Neuronal stem cell (in vitro differentiated cells): ENCODE measurements at regions not wholly inside any gene's neighbourhood (a gene's known extent, or its start where the extent isn't known, plus 50 kb on each side); places are given as distances from the start of the nearest gene placed in this dataset.
A peak's percentile ranks its signal among the peaks of the same experiment; 100 is the strongest.

ENCODE experiments used
- DNase-seq: peaks from one replicate; pipeline ENCODE4 v3.0.0-alpha.2; 2013; ENCODE audit warnings: low spot score
- H2AFZ ChIP-seq: one replicate; pipeline ENCODE4 v1.6.1; 2013; ENCODE audit warnings: mild to moderate bottlenecking, low read length, inconsistent platforms
- H2AK5ac ChIP-seq: 2 replicates; pipeline ENCODE4 v1.6.1; 2013; ENCODE audit warnings: low read depth, mild to moderate bottlenecking, inconsistent platforms, low read length, moderate library complexity, mixed read lengths
- H2BK120ac ChIP-seq: 2 replicates; pipeline ENCODE4 v1.6.1; 2013; ENCODE audit warnings: low read depth, mild to moderate bottlenecking, inconsistent platforms, low read length, moderate library complexity, mixed read lengths
- H2BK12ac ChIP-seq: one replicate; pipeline ENCODE4 v1.6.1; 2013; ENCODE audit warnings: low read length, inconsistent platforms
- H2BK15ac ChIP-seq: 2 replicates; pipeline ENCODE4 v1.6.1; 2013; ENCODE audit warnings: mild to moderate bottlenecking, low read length, inconsistent platforms, mixed read lengths
- H2BK5ac ChIP-seq: one replicate; pipeline ENCODE4 v1.6.1; 2013; ENCODE audit warnings: inconsistent platforms, mild to moderate bottlenecking, low read length, moderate library complexity
- H3K14ac ChIP-seq: one replicate; pipeline ENCODE4 v1.6.1; 2013; ENCODE audit warnings: low read length, inconsistent platforms
- H3K18ac ChIP-seq: 2 replicates; pipeline ENCODE4 v1.6.1; 2013; ENCODE audit warnings: low read length, inconsistent platforms
- H3K23ac ChIP-seq: 2 replicates; pipeline ENCODE4 v1.6.1; 2013; ENCODE audit warnings: low read depth, mild to moderate bottlenecking, mixed read lengths, low read length, inconsistent platforms; ENCODE audit not compliant: poor library complexity
- H3K27ac ChIP-seq: replicated peaks from 3 replicates; pipeline ENCODE4 v1.5.1; 2013; ENCODE audit warnings: low read length, inconsistent platforms
- H3K27me3 ChIP-seq, 3 experiments: 2 replicates each; pipeline ENCODE4 v1.6.1; 2013; ENCODE audit warnings: low read length in 3 of 3, mild to moderate bottlenecking in 2 of 3, inconsistent platforms in 1 of 3, low read depth in 1 of 3, mixed read lengths in 1 of 3, moderate library complexity in 1 of 3; ENCODE audit not compliant: control insufficient read depth in 3 of 3, insufficient read depth in 3 of 3
- H3K36me3 ChIP-seq, 2 donors: replicated peaks in 1 of 2; 2 replicates each; pipeline ENCODE4 v1.6.1; 2013; ENCODE audit warnings: low read length in 2 of 2; ENCODE audit not compliant: control insufficient read depth in 2 of 2, insufficient read depth in 2 of 2
- H3K4ac ChIP-seq: 2 replicates; pipeline ENCODE4 v1.6.1; 2013; ENCODE audit warnings: inconsistent platforms, mild to moderate bottlenecking, low read length, moderate library complexity
- H3K4me1 ChIP-seq, 2 donors: 1 replicate in 1 of 2; 2 replicates in 1 of 2; pipeline ENCODE4 v1.6.1; 2013; ENCODE audit warnings: low read length in 2 of 2, low read depth in 1 of 2; ENCODE audit not compliant: control insufficient read depth in 2 of 2, insufficient read depth in 1 of 2
- H3K4me2 ChIP-seq: one replicate; pipeline ENCODE4 v1.6.1; 2013; ENCODE audit warnings: mild to moderate bottlenecking, low read length, inconsistent platforms; ENCODE audit not compliant: insufficient read depth, poor library complexity, severe bottlenecking
- H3K4me3 ChIP-seq, 2 donors: 2 replicates each; pipeline ENCODE4 v1.5.1; 2013; ENCODE audit warnings: low read length in 2 of 2, mild to moderate bottlenecking in 2 of 2, inconsistent platforms in 1 of 2, moderate library complexity in 1 of 2
- H3K79me1 ChIP-seq: one replicate; pipeline ENCODE4 v1.6.1; 2013; ENCODE audit warnings: low read depth, mild to moderate bottlenecking, inconsistent platforms, low read length, moderate library complexity
- H3K9ac ChIP-seq: one replicate; pipeline ENCODE4 v1.6.1; 2013; ENCODE audit warnings: mild to moderate bottlenecking, low read depth, low read length, inconsistent platforms; ENCODE audit not compliant: poor library complexity
- H3K9me3 ChIP-seq, 2 donors: replicated peaks in 1 of 2; 2 replicates each; pipeline versions ENCODE3 to v1.6.1; 2013; ENCODE audit warnings: low read length in 2 of 2, mild to moderate bottlenecking in 2 of 2, inconsistent platforms in 1 of 2, low read depth in 1 of 2, mixed read lengths in 1 of 2, moderate library complexity in 1 of 2; ENCODE audit not compliant: control insufficient read depth in 2 of 2, insufficient read depth in 1 of 2
- H4K8ac ChIP-seq: one replicate; pipeline ENCODE4 v1.6.1; 2013; ENCODE audit warnings: low read depth, mild to moderate bottlenecking, inconsistent platforms, low read length, moderate library complexity
- H4K91ac ChIP-seq: one replicate; pipeline ENCODE4 v1.6.1; 2013; ENCODE audit warnings: low read length, low read depth, mild to moderate bottlenecking, inconsistent platforms; ENCODE audit not compliant: poor library complexity
- WGBS, 2 donors: extraction: QIAGEN DNeasy Blood & Tissue Kit; methylation state at CpG; one replicate each; pipeline ENCODE4 v1.1.7; 2013; ENCODE audit warnings: missing lambda C conversion rate in 2 of 2, mixed read lengths in 1 of 2; ENCODE audit not compliant: insufficient read length in 2 of 2, insufficient replicate concordance in 1 of 2; ENCODE audit errors: extremely low coverage in 2 of 2; 5-methylcytosine and 5-hydroxymethylcytosine counted together

DNA sequence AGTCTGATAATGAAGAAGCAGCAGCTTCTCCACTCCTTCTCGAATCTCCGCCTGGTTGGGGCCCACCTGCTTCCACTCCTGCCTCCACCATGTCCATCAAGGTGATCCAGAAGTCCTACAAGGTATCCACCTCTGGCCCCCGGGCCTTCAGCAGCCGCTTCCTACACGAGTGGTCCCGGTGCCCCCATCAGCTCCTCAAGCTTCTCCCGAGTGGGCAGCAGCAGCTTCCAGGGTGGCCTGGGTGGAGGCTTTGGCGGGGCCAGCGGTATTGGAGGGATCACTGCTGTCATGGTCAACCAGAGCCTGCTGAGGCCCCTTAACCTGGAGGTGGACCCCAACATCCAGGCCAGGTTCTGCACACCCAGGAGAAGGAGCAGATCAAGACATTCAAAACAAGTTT is 381.0 kb upstream of the USP15 start:
- Histone ChIP-seq H3K9ac (no peak overlapping the region), H2AK5ac (no peak overlapping the region), H3K4ac (no peak overlapping the region), H2BK5ac (no peak overlapping the region), H2BK120ac (no peak overlapping the region), H3K23ac (peak overlapping the region; percentile 55), H2AFZ (no peak overlapping the region), H3K9me3 (no peaks in the 10 kb centered on the region), H4K8ac (no peak overlapping the region), H3K18ac (no peak overlapping the region), H2BK12ac (no peak overlapping the region), H4K91ac (no peak overlapping the region), H3K14ac (no peak overlapping the region), H3K79me1 (no peaks in the 10 kb centered on the region), H3K4me1 (no peaks in the 10 kb centered on the region), H3K4me3 (no peak overlapping the region), H2BK15ac (no peak overlapping the region), H3K27me3 (no peaks in the 10 kb centered on the region), H3K27ac (no peak overlapping the region), H3K4me2 (no peak overlapping the region), H3K36me3 (no peaks in the 10 kb centered on the region)
- no CpG with 5 or more reads among the region's 9 CpGs for WGBS, 2 donors
- DNase-seq: no peak

DNA sequence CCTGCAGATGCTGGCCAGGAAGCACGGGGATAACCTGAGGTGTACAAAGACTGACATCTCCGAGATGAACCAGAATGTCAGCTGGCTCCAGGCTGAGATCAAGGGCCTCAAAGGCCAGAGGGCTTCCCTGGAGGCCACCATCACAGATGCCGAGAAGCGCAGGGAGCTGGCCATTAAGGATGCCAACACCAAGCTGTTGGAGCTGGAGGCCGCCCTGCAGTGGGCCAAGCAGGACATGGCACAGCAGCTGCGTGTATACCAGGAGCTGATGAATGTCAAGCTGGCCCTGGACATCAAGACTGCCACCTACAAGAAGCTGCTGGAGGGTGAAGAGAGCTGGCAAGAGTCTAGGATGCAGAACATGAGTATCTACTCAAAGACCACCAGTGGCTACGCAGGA is 380.0 kb upstream of the USP15 start:
- H4K91ac ChIP-seq: no peak overlapping the region
- H3K27me3 ChIP-seq: no peaks in the 10 kb centered on the region
- H3K4me2 ChIP-seq: no peak overlapping the region
- DNase-seq: no peak
- no peak overlapping the region for H3K4ac ChIP-seq
- no peak overlapping the region for H2AK5ac ChIP-seq
- H4K8ac ChIP-seq: no peak overlapping the region
- H3K4me3 ChIP-seq: no peak overlapping the region
- H2BK120ac ChIP-seq: no peak overlapping the region
- H3K9ac ChIP-seq: no peak overlapping the region
- H3K4me1 ChIP-seq: no peaks in the 10 kb centered on the region
- WGBS, 2 donors: no CpG with 5 or more reads among the region's 7 CpGs
- H3K23ac ChIP-seq: no peak overlapping the region
- H2BK5ac ChIP-seq: no peak overlapping the region
- no peak overlapping the region for H3K14ac ChIP-seq
- H2BK12ac ChIP-seq: no peak overlapping the region
- no peak overlapping the region for H3K27ac ChIP-seq
- no peak overlapping the region for H2BK15ac ChIP-seq
- H2AFZ ChIP-seq: no peak overlapping the region
- no peaks in the 10 kb centered on the region for H3K9me3 ChIP-seq
- no peak overlapping the region for H3K18ac ChIP-seq
- H3K79me1 ChIP-seq: no peaks in the 10 kb centered on the region
- H3K36me3 ChIP-seq: no peaks in the 10 kb centered on the region

DNA sequence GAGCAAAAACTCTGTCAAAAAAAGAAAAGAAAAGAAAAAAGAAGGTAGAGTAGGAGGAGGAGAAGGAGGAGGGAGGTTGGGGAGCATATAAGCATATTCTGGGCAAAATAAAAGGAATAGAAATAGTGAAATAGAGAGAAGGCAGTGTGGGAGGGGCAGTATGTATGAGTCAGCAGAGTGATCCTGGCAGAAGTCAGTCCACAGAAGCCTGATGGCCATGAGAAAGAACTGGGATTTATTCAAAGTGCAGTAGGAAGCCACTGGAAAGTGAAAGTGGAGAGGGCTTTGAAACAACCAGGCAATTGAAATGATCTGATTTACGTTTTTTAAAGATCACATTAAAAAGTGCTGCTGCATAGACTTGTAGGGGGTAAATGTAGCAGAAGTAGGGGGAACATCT is 368.6 kb upstream of the USP15 start:
- Histone ChIP-seq H3K4me2 (no peak overlapping the region), H2AK5ac (no peak overlapping the region), H3K36me3 (no peaks in the 10 kb centered on the region), H3K27ac (no peak overlapping the region), H2BK5ac (no peak overlapping the region), H2AFZ (no peak overlapping the region), H3K4me1 (no peaks in the 10 kb centered on the region), H4K91ac (no peak overlapping the region), H3K4ac (no peak overlapping the region), H2BK12ac (no peak overlapping the region), H2BK120ac (no peak overlapping the region), H4K8ac (no peak overlapping the region), H2BK15ac (no peak overlapping the region), H3K9me3 (no peaks in the 10 kb centered on the region), H3K4me3 (no peak overlapping the region), H3K27me3 (no peaks in the 10 kb centered on the region), H3K23ac (no peak overlapping the region), H3K14ac (no peak overlapping the region), H3K18ac (no peak overlapping the region), H3K79me1 (no peaks in the 10 kb centered on the region), H3K9ac (no peak overlapping the region)
- no peak for DNase-seq
- no CpG with 5 or more reads among the region's 1 CpG for WGBS, 2 donors

DNA sequence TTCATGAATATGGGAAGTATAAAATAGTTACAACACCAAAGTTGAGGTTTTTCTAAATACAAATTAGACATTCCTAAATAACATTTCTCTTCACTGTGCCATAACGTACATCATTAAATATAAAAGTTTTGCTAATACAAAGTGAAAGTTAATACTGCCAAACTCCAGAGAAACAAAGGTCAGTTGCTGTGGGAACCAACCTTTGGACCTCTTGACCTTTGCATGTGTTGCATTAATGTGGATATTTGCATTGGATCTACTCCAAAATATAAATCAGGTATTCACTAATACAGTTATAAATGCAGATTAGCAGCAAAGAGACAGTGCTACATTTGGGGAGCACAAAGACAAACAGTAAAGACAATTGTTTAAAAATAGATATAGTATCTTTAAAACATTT is 366.0 kb upstream of the USP15 start:
- no peaks in the 10 kb centered on the region for H3K36me3 ChIP-seq
- no peak overlapping the region for H3K18ac ChIP-seq
- H3K9me3 ChIP-seq: peaks cover 3 to 5% of the 10 kb centered on the region in 2 donors
- no peaks in the 10 kb centered on the region for H3K4me1 ChIP-seq
- no peak overlapping the region for H3K9ac ChIP-seq
- no peak overlapping the region for H3K14ac ChIP-seq
- H2BK12ac ChIP-seq: no peak overlapping the region
- H2BK15ac ChIP-seq: no peak overlapping the region
- no peak for DNase-seq
- no peak overlapping the region for H2AK5ac ChIP-seq
- no peak overlapping the region for H2BK5ac ChIP-seq
- H3K79me1 ChIP-seq: no peaks in the 10 kb centered on the region
- H3K4me3 ChIP-seq: no peak overlapping the region
- no peak overlapping the region for H4K91ac ChIP-seq
- no CpG with 5 or more reads among the region's 1 CpG for WGBS, 2 donors
- no peak overlapping the region for H2BK120ac ChIP-seq
- no peaks in the 10 kb centered on the region for H3K27me3 ChIP-seq
- no peak overlapping the region for H4K8ac ChIP-seq
- H3K4me2 ChIP-seq: no peak overlapping the region
- no peak overlapping the region for H3K23ac ChIP-seq
- H2AFZ ChIP-seq: no peak overlapping the region
- H3K4ac ChIP-seq: no peak overlapping the region
- H3K27ac ChIP-seq: no peak overlapping the region
